IPS DF 4.7 (cell line): ENCODE measurements at regions not wholly inside any gene's neighbourhood (a gene's known extent, or its start where the extent isn't known, plus 50 kb on each side); places are given as distances from the start of the nearest gene placed in this dataset.
"Not testable (repeated sequence)": the region's sequence is repeated elsewhere in the genome, so short reads cannot be mapped to it uniquely, and the experiment has no call there.

Source experiments
- DNase-seq: peaks from one replicate; pipeline ENCODE4 v3.0.0-alpha.2; 2013; ENCODE audit warnings: low spot score; ENCODE audit errors: extremely low read depth

- DNase-seq = not testable (repeated sequence)
Observed at GRCh38 chr4:49154308-49155103, 168.4 kb downstream of the CWH43 start.

DNA sequence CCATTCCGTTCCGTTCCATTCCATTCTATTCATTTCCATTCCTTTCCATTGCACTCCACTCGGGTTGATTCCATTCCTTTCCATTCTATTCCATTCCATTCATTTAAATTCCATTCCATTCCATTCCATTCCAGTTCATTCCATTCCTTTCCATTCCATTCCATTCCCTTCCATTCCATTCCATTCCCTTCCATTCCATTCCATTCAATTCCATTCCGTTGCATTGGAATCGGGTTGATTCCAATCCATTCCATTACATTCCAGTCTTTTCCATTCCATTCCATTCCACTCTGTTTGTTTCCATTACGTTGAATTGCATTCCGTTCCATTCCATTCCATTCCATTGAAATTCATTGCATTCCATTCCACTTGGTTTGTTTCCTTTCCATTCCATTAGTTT, 169.2 kb downstream of the CWH43 start:
- not testable (repeated sequence) for DNase-seq

DNA sequence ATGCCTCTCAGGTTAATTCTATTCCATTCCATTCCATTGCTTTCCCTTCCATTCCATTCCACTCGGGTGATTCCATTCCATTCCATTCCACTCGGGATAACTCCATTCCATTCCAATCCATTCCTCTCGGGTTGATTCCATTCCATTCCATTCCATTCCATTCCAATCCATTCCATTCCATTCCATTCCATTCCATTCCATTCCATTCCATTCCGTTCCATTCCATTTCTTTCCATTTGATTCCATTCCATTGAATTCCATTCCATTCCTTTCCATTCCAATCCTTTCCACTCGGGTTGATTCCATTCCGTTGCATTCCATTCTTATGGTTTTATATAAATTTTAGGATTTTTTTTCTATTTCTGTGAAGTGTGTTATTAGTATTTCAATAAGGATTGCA, 170.2 kb downstream of the CWH43 start:
- DNase-seq = not testable (repeated sequence)

DNA sequence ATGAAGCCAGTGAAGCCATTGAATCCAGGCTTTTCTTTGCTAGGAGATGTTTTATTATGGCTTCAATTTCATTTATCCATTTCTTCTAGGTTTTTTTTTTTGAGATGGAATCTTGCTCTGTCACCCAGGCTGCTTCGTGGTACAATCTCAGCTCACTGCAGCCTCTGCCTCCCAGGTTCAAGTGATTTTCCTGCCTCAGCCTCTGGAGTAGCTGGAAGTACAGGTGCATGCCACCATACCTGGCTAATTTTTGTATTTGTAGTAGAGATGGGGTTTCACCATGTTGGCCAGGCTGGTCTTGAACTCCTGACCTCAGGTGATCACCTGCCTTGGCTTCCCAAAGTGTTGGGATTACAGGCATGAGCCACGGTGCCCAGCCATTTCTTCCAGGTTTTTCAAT, 171.6 kb downstream of the CWH43 start:
- not testable (repeated sequence) for DNase-seq

- not testable (repeated sequence) for DNase-seq
Observed at GRCh38 chr4:49161111-49161541, 175.1 kb downstream of the CWH43 start.

- not testable (repeated sequence) for DNase-seq
Observed at GRCh38 chr4:49164916-49165315, 178.8 kb downstream of the CWH43 start.

DNA sequence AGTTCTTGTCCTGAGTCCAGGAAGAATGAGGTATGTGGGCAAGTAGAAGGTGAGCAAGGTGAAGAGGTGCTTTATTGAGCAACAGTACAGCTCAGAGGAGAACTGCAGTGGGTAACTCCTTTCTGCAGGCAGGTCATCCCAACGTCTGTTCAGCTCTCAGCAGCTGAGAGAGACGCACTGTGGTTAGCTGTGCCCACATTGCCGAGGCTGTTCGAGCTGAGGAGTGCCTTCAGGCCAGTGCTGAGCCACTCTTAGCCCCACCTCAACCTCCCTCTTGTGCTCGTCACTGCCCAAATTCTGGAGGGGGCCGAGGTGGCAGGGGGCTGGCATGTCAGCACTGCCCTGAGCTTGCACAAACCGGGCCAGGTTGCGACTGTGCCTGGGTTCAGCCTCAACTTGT, 191.8 kb downstream of the CWH43 start:
- not testable (repeated sequence) for DNase-seq

DNA sequence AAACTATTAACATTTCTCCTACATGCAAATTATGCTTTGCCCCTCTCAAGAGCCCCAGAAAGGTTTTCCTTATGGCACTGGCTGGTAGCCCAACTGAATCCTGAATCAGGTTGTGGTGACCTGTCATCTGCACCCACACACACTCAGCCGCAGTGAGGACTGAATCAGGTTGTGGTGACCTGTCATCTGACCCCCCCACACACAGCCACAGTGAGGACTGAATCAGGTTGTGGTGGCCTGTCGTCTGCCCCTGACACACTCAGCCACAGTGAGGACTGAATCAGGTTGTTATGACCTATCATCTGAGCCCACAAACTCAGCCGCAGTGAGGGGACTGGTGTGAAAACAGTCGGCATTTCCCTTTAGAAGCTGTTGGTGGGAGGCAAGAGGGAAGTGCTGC, 195.0 kb downstream of the CWH43 start:
- not testable (repeated sequence) for DNase-seq

DNA sequence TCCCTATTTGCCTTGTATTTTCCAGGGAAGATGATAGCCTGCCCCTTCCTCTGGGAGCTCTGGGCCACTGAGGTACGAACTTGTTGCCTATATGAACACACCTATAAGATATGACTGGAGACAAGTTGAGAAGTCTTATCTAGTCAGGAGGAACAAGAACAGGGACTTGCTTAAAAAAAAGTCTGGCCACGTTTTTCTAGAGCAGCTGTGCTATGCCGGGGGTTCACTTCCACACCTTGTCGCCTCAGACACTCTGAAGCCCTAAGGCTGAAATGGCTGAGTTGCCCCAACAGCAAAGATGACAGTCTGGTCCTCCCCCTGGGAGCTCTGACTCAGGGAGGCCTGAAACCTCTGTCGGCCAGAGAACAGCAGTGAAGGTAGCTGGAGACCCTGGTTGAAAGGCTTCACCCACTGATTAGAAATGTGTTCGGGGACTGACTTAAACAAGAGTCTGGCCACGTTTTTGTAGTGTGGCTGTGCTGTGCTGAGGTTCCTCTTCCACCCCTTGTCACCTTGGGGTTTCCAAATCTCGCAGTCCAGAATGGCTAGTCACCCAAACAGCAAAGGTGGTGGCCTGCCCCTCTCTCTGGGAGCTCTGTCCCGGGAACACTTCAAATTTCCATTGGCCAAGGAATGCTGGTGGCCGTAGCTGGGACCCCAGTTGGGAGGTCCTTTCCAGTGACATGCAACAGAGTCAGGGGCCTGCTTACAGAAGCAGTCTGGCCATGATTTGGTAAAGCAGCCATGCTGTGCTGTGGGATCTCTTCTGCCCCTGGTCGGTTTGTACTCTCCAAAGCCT, 225.5 kb downstream of the CWH43 start:
- not testable (repeated sequence) for DNase-seq

GRCh38 chr4:49213250-49213649, 227.2 kb downstream of the CWH43 start:
- DNase-seq = not testable (repeated sequence)

DNA sequence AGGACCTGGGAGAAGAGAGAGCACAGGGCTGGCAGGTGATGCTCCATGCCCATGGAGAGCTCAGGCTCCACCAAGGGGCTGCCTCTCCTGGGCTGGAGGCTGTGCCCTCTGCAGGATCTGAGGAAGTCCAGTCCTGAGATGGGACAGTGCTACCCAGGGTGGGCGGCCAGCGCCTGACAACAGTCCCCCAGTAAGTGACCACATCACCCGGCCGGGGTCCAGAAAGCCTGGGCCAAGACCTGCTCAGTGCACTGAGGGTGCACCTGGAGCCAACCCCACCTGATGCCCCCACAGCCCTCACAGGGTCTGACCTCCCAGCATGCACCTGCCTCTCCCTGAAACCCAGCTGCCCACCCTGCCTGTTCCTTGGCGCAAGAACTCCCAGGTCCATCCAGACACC, 227.7 kb downstream of the CWH43 start:
- not testable (repeated sequence) for DNase-seq

DNA sequence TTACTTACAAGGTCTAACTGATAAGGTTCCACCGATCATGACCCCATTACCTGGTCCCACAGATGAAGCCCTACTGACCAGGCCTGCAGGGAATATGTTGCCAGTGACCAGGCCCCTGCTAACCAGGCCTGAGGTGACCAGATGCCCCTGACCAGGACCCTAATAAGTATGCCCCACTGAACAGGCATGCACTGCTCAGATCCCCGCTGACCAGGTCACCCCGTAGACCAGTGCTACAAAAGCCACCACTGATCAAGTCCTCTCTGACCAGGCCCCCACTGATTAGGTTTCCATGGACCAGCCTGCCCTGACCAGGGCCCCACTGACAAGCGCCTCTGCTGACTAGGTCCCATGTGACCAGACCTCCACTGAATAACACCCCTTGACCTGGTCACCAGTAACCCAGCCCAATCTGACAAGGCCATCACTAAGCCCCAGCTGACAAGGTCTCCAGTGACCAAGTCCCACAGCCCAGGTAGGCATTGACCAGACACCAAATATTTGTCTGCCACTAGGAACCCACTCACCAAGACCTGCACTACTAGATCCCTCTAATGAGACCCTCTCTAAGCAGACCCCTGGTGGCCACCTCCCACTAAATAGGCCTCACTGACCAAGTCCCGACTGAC, 228.5 kb downstream of the CWH43 start:
- DNase-seq = not testable (repeated sequence)

DNA sequence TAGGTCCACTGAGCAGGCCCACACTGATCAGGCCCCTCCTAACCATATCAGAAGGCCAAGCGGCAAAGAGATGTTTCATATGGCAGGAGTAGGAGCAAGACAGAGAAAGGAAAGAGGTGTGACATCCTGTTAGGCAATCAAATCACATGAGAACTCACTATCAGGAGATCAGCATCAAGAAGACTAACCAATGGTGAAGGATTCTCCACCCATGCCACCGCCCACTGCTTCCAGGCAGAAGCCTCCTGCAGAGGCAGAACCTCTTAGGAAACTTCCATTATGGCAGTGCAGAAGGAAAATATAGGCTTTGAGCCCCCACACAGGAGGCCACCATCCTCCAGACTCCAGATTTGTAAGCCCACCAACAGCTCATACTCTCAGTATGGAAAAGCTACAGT, 229.0 kb downstream of the CWH43 start:
- DNase-seq = not testable (repeated sequence)

GRCh38 chr4:49216606-49217005, 230.5 kb downstream of the CWH43 start:
- not testable (repeated sequence) for DNase-seq

GRCh38 chr4:49217492-49217891, 231.4 kb downstream of the CWH43 start:
- DNase-seq = no peak

- DNase-seq = not testable (repeated sequence)
Observed at GRCh38 chr4:49218094-49218493, 232.0 kb downstream of the CWH43 start.

GRCh38 chr4:49218931-49219330, 232.9 kb downstream of the CWH43 start:
- DNase-seq = not testable (repeated sequence)

- DNase-seq = not testable (repeated sequence)
Observed at GRCh38 chr4:49219489-49220225, 233.6 kb downstream of the CWH43 start.

DNA sequence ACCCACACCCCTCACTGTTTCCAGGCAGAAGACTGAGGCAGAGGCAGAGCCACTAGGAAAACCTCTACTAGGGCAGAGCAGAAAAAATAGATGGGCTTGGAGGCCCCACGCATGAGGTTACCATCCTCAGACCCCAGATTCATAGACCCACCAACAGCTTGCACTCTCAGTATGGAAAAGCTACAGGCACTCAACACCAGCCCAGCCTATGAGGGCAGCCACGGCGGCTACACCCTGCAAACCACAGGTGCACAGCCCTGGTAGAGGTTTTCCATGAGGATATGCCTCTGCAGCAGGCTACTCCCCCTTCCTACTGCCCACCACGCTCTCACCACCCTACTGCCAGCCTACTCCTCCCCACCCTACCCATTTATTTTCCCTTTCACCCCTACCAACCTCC, 235.1 kb downstream of the CWH43 start:
- no peak for DNase-seq

GRCh38 chr4:49222810-49223209, 236.7 kb downstream of the CWH43 start:
- DNase-seq = not testable (repeated sequence)

DNA sequence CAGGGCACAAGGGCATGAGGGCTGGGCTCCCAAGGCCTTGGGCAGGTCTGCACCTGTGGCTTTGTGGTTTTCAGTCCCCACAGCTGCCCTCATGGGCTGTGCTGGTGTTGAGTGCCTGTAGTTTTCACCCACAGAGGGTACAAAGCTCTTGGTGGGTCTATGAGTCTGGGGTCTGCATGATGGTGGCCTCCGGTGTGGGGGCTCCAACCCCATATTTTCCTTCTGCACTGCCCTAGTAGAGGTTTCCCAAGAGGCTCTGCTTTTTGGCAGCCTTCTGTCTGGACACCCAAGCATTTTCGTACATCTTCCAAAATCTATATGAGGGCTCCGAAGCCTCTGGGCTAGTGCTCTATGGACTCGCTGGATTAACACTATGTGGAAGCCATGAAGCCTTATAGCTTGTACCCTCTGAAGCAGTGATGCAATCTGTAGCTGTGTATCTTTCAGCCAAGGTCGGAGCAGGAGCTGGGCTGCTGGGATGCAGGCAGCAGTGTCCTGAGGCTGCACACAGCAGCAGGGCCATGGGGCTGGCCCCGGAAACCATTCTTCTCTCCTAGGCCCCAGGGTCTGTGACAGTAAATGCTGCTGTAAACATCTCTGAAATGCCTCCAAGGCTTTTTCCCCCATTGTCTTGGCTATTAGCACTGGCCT, 240.3 kb downstream of the CWH43 start:
- not testable (repeated sequence) for DNase-seq
